GM19324 (cell line): ENCODE measurements at regions not wholly inside any gene's neighbourhood (a gene's known extent, or its start where the extent isn't known, plus 50 kb on each side); places are given as distances from the start of the nearest gene placed in this dataset.

ENCODE experiments used
- ATAC-seq: cut with Tn5 transposase; IDR thresholded peaks from one replicate; pipeline ENCODE4 v1.9.1; 2021; ENCODE audit warnings: mild to moderate bottlenecking, moderate library complexity; ENCODE audit not compliant: unreplicated experiment, low FRiP score

GRCh38 chr4:144202081-144202480 is 61.6 kb upstream of the GYPA start:
- ATAC-seq: no peak

DNA sequence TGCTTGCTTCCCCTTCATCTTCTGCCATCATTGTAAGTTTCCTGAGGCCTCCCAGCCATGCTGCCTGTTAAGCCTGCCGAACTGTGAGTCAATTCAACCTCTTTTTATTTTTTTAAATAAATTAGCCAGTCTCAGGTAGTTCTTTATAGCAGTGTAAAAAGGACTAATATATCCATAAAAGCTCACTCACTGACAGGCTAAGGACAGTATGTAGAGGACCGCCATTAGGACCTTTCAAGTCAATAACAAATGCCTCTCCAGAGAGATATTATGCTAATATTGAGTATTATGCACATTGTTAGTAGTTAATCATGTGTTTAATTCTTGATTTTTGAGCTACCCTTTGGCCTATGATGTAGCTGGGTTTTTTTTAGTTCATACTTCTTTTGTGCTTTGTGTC is 62.6 kb upstream of the GYPA start:
- no peak for ATAC-seq

- no peak for ATAC-seq
Measured at GRCh38 chr4:144204431-144204830, 63.9 kb upstream of the GYPA start.

DNA sequence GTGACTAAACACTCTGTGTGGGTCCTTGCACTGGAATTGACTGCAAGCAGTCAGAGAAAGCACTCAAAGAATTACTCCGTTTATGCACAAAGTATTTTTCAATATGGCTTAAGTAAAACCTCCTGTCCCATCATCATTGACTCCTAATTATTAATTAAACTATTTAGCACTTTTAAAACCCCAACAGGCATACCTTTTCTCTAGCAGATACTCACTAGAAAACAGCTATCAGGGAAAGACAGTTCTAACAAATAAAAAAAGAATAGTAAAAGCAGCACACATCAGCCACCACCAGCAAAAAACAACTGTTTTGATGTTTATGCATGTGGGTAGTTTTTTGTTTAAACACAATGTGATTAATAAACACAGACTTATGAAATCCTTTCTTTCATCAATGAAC is 66.2 kb upstream of the GYPA start:
- ATAC-seq: no peak

DNA sequence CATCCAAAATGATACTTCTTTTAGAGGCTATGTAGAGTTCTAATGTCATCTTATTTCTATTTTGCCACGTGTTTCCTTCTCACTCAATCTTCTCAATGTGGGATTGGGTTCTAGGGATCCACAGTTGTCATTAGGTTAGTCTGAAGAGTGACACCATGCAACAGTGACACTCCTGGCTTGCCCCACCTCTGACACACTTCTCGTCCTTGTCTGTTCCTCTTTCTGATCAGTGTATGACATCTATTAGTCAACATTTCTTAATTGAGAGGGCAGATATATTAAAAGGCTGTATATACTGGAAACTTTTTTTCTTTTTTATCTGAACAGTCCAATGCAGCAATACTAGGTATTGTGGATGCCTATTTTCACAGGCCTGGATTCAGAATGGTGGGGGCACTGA is 67.6 kb upstream of the GYPA start:
- no peak for ATAC-seq

GRCh38 chr4:144209491-144209890 is 69.0 kb upstream of the GYPA start:
- ATAC-seq: no peak

GRCh38 chr4:144213371-144213770 is 72.9 kb upstream of the GYPA start:
- ATAC-seq: no peak

DNA sequence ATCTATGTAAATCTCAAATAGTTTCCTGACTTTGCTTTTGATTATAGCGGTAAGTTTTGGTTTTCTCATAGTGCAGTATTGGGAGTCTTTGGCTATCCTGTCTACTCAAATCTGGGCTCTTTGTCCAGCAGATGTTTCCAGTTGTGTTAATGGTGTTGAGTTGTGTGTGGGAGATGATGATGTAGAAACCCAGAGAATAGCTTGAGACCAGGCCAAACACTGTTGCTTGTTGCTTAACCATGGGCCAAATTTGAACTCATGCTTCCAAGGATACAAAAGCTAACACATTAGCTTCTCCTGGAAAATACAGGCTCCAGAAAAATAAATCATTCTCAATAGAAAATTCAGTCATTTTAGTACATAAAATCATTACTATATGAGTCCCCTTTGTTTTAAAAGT is 82.6 kb upstream of the GYPA start:
- ATAC-seq: no peak

DNA sequence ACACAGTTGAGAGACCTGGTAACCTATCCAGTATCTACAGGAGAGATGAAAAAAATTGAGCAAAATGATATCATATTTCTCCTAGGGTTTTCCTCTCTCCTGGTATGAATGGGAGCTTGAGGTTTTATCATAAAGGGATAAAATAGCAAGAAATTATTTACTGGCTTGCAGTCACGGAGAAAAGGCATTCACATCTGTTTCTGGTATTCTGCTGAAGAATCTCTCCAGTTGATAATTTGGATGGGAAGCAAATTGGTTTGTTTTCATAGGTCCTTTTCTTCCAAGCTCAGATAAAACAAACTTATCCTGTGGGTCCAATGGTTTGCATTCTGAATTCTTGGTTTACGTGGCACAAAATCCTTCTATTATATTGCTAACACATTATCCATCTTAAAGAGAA is 83.1 kb upstream of the GYPA start:
- ATAC-seq: no peak

DNA sequence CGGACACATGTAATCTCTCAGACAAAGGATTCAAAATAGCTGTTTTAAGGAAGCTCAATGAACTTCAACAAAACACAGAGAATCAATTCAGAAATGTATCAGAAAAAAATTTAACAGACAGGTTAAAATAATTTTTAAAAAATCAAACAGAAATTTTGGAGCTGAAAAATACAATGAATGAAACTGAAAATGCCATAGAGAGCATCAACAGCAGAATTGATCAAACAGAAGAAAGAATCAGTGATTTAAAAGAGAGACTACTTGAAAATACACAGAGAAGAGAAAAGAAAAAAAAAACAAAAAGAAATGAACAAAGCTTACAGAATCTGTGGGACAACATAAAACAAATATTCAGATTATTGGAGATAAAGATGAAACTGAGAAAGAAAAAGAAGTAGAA is 118.8 kb upstream of the GYPA start:
- no peak for ATAC-seq

GRCh38 chr4:144267084-144267483 is 126.6 kb upstream of the GYPA start:
- ATAC-seq: no peak

DNA sequence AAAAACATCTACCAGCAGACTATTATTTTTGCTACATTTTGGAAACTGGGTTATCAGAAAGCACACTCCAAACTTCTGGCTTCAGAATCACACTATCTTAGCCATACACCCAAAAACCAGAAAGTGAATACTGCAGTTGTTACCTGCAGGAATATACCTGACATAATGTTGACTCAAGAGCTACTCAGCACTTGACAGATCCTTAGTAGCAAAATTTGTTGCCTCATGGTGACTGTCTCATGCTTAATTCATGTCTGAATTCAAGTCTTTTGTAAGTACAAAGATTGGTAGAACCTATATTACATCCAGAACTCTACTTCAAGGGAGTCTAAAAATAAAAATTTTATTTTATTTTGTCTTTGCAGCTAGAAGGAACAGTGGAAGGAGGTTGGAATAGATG is 140.2 kb upstream of the GYPA start:
- no peak for ATAC-seq

DNA sequence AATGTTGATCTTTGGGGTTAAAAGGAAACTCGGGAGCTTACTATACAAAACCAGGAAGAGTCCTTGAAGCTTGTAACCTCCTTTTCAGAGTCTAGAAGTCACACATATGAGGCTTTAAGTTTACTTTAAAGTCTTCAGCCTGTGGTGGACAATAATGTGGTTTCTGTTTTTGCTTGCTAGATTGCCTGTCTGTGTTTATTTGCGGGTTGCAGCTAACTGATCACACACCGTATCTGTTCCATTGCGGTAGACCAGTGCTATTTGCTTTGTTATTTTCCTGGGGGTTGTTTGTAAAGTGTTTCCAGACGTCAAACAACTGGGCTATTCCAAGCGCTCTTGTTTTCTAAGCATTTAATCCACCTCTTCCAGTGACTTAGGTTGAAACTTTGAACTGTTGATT is 143.0 kb upstream of the GYPA start:
- ATAC-seq: no peak

- ATAC-seq: no peak
Measured at GRCh38 chr4:144284026-144284425, 143.5 kb upstream of the GYPA start.

GRCh38 chr4:144288011-144288903 is 147.7 kb upstream of the GYPA start:
- no peak for ATAC-seq

DNA sequence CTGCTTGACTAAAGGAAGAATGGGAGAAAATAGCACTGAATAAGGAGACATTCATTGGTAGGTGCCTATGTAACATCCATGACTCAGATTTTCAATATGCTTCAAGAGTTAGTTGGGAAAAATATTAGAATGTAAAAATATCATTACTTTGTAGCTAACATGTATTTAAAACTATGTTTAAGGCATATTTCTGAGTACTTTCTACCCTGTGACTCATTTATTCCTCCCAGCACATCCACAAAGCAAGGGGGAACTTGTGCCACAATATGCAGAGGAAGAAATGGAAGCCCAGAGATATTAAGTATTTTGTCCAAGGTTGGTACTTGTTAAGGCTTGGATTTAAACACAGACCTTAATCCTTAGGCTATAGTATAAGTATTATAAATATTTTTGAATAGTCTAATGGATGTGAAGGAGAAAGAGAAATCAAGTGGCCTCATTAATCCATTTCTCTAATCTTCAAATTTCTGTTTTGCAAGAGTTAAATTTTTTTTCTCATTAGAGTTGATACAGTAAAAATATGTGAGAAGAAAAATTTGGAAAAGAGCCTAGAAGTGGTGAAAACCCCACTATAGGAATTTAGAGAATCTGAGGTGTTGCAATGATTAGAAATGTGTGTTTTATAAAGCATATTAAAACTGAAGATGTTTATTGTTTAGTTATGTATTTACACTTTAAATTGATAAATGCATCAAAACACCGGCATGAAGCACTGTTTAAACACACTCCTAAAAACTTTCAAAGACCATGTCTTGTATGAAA is 149.3 kb upstream of the GYPA start:
- no peak for ATAC-seq

DNA sequence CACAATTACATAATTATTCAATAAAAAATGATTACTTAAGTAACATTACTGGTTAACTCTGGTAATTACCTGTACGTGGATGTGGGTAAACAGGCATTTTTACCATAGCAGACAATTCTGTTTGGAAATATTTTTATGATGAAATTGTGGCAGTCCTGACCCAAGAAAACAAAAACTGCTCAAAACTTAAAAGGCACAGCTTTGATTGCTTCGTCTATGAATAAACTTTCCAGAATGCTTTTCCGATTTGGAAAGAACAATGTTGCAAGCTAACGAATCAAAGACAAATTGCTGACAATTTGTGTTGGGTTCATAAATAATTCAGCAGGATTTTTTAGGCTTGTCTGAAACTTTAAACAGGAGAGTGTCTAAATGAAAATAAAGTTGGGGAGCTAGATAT is 150.6 kb upstream of the GYPA start:
- no peak for ATAC-seq

DNA sequence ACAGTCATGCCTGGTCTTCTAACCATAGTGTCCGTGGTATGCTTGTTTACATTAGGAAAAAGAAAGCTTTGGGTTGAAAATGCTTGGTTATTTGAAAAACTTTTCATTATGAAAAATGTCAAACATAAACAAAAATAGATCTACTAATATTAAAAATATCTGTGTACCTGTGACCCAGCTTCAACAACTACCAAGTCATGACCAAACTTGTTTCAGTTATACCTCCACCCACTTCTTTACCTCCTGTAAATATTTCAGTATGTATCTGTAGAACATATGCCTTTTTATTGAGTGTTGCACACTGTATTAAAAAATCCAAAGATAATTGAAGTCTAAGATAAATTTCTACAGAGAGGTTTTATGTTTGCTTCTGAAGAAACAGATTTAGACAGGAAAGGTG is 153.7 kb upstream of the GYPA start:
- ATAC-seq: no peak

GRCh38 chr4:144295286-144295995 is 154.9 kb upstream of the GYPA start:
- ATAC-seq: no peak

GRCh38 chr4:144296941-144297340 is 156.4 kb upstream of the GYPA start:
- ATAC-seq: no peak

DNA sequence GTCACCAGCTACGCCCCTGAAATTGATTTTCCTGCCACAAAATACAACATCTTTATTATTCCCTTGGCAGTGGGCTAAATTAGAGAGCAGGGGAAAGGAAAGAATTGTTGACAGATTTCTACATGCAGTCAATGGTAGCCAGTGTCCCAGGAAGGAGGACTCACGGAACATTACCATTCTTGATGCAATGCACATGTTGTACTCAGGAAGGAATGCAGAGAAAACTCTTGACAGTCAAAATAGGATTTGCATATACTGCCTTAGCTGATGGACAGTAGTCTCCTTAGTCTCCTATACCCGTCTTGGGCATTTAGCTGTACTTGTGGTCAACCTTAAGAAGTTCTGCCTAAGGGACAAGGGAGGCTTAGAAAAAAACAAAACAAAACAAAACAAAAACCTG is 158.0 kb upstream of the GYPA start:
- ATAC-seq: no peak
